Liver (tissue), 7 donors: ENCODE measurements at regions not wholly inside any gene's neighbourhood (a gene's known extent, or its start where the extent isn't known, plus 50 kb on each side); places are given as distances from the start of the nearest gene placed in this dataset.

Source experiments
- DNase-seq: peaks from one replicate; pipeline ENCODE4 v3.0.0-alpha.2; 2017; ENCODE audit warnings: low spot score
- H3K27ac ChIP-seq, 2 donors: one replicate each; pipeline ENCODE4 v1.7.0; 2013; ENCODE audit warnings: inconsistent platforms in 2 of 2, low read length in 2 of 2, control low read depth in 1 of 2, low read depth in 1 of 2, mild to moderate bottlenecking in 1 of 2
- H3K27me3 ChIP-seq, 4 donors: one replicate each; pipeline versions ENCODE4 v1.6.1 to v1.7.0; 2013; ENCODE audit warnings: low read length in 3 of 4, inconsistent platforms in 1 of 4, mild to moderate bottlenecking in 1 of 4, moderate library complexity in 1 of 4; ENCODE audit not compliant: control insufficient read depth in 4 of 4, insufficient read depth in 4 of 4
- H3K36me3 ChIP-seq, 4 donors: one replicate each; pipeline versions ENCODE4 v1.6.1 to v1.7.0; 2013; ENCODE audit warnings: low read length in 3 of 4, mild to moderate bottlenecking in 3 of 4, low read depth in 1 of 4, moderate library complexity in 1 of 4; ENCODE audit not compliant: control insufficient read depth in 4 of 4, insufficient read depth in 3 of 4
- H3K4me1 ChIP-seq, 4 donors: one replicate each; pipeline versions ENCODE4 v1.6.1 to v1.7.0; 2013; ENCODE audit warnings: low read length in 3 of 4, mild to moderate bottlenecking in 3 of 4, moderate library complexity in 1 of 4; ENCODE audit not compliant: control insufficient read depth in 4 of 4, insufficient read depth in 4 of 4
- H3K4me3 ChIP-seq, 3 donors: one replicate each; pipeline versions ENCODE4 v1.6.1 to v1.7.0; 2013; ENCODE audit warnings: low read length in 3 of 3, control low read depth in 1 of 3, low read depth in 1 of 3, mild to moderate bottlenecking in 1 of 3
- H3K9ac ChIP-seq, 2 donors: one replicate each; pipeline ENCODE4 v1.7.0; 2013; ENCODE audit warnings: low read length in 2 of 2, mild to moderate bottlenecking in 2 of 2, moderate library complexity in 2 of 2, control low read depth in 1 of 2, low read depth in 1 of 2
- H3K9me3 ChIP-seq, 4 donors: one replicate each; pipeline versions ENCODE4 v1.6.1 to v1.7.0; 2013; ENCODE audit warnings: low read length in 3 of 4; ENCODE audit not compliant: control insufficient read depth in 4 of 4
- EGR1 ChIP-seq, 2 donors: IDR thresholded peaks; 2 replicates each; pipeline ENCODE4 v1.6.1; 2016 to 2018; ENCODE audit warnings: antibody characterized with exemption in 2 of 2, low read depth in 2 of 2
- GABPA ChIP-seq, 2 donors: IDR thresholded peaks in 1 of 2; conservative IDR thresholded peaks in 1 of 2; 2 replicates each; pipeline ENCODE4 v1.6.1; 2016; ENCODE audit warnings: antibody characterized with exemption in 2 of 2, mild to moderate bottlenecking in 1 of 2, moderate library complexity in 1 of 2
- HNF4A ChIP-seq, 2 donors: conservative IDR thresholded peaks; 2 replicates each; pipeline ENCODE4 v1.6.1; 2016; ENCODE audit warnings: antibody characterized with exemption in 2 of 2, mild to moderate bottlenecking in 2 of 2
- HNF4G ChIP-seq: IDR thresholded peaks from 2 replicates; pipeline ENCODE4 v1.6.1; 2016; ENCODE audit warnings: antibody characterized with exemption
- JUND ChIP-seq, 2 donors: IDR thresholded peaks; 2 replicates each; pipeline ENCODE4 v1.6.1; 2016; ENCODE audit warnings: antibody characterized with exemption in 2 of 2
- RAD21 ChIP-seq, 2 donors: IDR thresholded peaks; 2 replicates each; pipeline ENCODE4 v1.6.1; 2016; ENCODE audit warnings: antibody characterized with exemption in 2 of 2, mild to moderate bottlenecking in 2 of 2
- SP1 ChIP-seq: IDR thresholded peaks from 2 replicates; pipeline ENCODE4 v1.6.1; 2018; ENCODE audit warnings: antibody characterized with exemption, mild to moderate bottlenecking
- TAF1 ChIP-seq: conservative IDR thresholded peaks from 2 replicates; pipeline ENCODE4 v1.6.1; 2016; ENCODE audit warnings: antibody characterized with exemption, mild to moderate bottlenecking
- ZBTB33 ChIP-seq: IDR thresholded peaks from 2 replicates; pipeline ENCODE4 v1.6.1; 2016; ENCODE audit warnings: antibody characterized with exemption
- WGBS: extraction: QIAGEN DNeasy Blood & Tissue Kit; methylation state at CpG from one replicate; pipeline ENCODE4 v1.1.7; 2013; 5-methylcytosine and 5-hydroxymethylcytosine counted together
- TF ChIP-seq, protein P1 (sequence below): IDR thresholded peaks from 2 replicates; pipeline ENCODE4 v1.6.1; 2016; ENCODE audit warnings: antibody characterized with exemption, mild to moderate bottlenecking
- donor health status: healthy.
- donor health status: healthy.
- donor health status: healthy.
- donor health status: healthy.

DNA sequence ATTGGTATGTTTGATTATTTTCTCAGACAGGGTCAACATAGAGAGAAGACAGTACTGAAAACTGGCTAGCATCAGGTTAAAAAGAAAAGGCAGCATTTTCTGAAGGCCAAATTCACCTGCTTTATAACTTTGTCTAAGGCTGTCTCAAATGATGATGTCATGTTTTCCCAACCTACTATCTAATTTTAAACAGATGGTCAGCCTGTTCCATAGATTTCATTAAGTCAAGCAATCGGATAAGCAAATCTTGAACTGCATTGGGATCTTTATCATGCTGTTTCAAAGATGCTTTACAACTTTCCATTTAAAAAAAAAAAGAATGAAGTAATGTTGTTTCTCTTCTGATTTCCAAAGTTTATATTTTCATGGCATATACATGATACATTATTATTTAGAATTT lies 56.3 kb upstream of the SPOPL start:
- Histone ChIP-seq H3K27me3 (no peaks in the 10 kb centered on the region), H3K9ac (no peak overlapping the region), H3K4me1 (no peaks in the 10 kb centered on the region), H3K9me3 (no peaks in the 10 kb centered on the region), H3K4me3 (no peak overlapping the region), H3K36me3 (no peaks in the 10 kb centered on the region), H3K27ac (no peak overlapping the region)
- no peak for TF ChIP-seq EGR1 (IDR thresholded peaks at IDR 0.05; ENCODE audit: low read depth in 2 of 2)
- TF ChIP-seq HNF4A (conservative IDR thresholded peaks at IDR 0.05) = no peak
- TF ChIP-seq, protein P1, sequence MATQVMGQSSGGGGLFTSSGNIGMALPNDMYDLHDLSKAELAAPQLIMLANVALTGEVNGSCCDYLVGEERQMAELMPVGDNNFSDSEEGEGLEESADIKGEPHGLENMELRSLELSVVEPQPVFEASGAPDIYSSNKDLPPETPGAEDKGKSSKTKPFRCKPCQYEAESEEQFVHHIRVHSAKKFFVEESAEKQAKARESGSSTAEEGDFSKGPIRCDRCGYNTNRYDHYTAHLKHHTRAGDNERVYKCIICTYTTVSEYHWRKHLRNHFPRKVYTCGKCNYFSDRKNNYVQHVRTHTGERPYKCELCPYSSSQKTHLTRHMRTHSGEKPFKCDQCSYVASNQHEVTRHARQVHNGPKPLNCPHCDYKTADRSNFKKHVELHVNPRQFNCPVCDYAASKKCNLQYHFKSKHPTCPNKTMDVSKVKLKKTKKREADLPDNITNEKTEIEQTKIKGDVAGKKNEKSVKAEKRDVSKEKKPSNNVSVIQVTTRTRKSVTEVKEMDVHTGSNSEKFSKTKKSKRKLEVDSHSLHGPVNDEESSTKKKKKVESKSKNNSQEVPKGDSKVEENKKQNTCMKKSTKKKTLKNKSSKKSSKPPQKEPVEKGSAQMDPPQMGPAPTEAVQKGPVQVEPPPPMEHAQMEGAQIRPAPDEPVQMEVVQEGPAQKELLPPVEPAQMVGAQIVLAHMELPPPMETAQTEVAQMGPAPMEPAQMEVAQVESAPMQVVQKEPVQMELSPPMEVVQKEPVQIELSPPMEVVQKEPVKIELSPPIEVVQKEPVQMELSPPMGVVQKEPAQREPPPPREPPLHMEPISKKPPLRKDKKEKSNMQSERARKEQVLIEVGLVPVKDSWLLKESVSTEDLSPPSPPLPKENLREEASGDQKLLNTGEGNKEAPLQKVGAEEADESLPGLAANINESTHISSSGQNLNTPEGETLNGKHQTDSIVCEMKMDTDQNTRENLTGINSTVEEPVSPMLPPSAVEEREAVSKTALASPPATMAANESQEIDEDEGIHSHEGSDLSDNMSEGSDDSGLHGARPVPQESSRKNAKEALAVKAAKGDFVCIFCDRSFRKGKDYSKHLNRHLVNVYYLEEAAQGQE = no peak
- 93% methylated on average over 1 of the region's 1 CpG for WGBS
- DNase-seq = no peak

DNA sequence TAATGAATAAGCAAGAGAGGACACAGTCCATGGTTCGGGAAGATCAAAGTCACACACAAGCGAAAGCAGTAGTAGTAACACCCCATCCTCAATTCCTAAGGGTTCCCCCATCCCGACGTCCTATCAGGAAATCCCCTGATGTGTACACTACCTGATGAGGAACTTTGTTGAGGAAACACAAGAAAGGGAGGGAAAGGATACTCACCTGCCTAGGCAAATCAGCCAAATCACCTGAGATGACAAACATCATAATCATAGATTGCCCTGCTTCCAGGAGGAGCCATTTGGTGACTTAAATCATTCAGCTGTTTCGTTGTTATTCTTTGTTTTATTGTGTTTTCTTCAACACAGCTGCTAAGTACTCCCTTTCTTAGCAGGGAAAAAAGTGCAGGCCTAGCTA lies 55.5 kb upstream of the SPOPL start:
- Histone ChIP-seq H3K4me1 (no peaks in the 10 kb centered on the region), H3K4me3 (no peak overlapping the region), H3K9ac (no peak overlapping the region), H3K36me3 (no peaks in the 10 kb centered on the region), H3K27me3 (no peaks in the 10 kb centered on the region), H3K9me3 (no peaks in the 10 kb centered on the region), H3K27ac (no peak overlapping the region)
- no peak for DNase-seq
- TF ChIP-seq TAF1 = no peak
- no peak for TF ChIP-seq RAD21 (IDR thresholded peaks at IDR 0.05)
- TF ChIP-seq, protein P1 = no peak
- no peak for TF ChIP-seq JUND (IDR thresholded peaks at IDR 0.05)
- no peak for TF ChIP-seq GABPA (IDR thresholded peaks at IDR 0.05 in 1 of 2, conservative IDR thresholded peaks at IDR 0.05 in 1 of 2)
- TF ChIP-seq HNF4G = no peak
- TF ChIP-seq ZBTB33 = no peak
- TF ChIP-seq SP1 = no peak
- WGBS = 84% methylated on average over 5 of the region's 5 CpGs
